ENCODE measurements at regions not wholly inside any gene's neighbourhood (a gene's known extent, or its start where the extent isn't known, plus 50 kb on each side); places are given as distances from the start of the nearest gene placed in this dataset.
A peak's percentile ranks its signal among the peaks of the same experiment; 100 is the strongest.

DNA sequence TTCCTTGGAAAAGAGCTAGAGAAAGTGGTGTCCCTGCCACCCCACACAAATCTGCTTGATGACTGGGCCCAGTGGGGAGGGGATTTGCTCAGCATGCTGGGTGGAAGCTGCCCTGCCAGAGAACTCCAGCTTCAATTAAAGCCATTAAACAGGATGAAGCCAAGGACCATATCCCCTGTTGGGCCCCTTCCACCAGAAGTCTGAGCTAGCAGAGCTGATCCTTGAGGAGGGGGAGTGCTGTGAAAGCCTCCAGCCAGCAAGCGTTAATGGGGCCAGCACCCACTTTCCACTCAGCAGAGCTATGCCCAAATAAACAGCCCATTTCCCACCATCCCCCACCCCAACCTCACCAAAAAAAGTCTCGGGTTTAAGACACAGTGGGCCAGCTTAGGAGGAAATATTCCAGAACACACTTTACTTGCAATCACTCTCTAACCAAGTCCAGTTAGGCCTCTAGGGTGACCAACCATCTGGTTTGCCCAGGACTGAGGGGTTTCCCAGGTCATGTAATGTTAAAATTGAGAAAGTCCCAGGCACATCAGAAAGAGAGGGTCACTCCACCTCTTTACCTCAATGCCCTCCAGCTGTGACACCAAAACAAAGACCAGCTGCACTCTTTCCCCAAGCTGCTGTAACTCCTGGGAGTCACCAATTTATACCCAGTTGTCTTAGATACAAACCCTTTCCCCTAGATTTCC lies 132.3 kb downstream of the FOXI3 start:
- H3K4me3 ChIP-seq (replicated peaks in 1 of 2; ENCODE audit: low read depth in 2 of 2, low read length in 2 of 2): no peak overlapping the region
- no peak for TF ChIP-seq CTCF (IDR thresholded peaks at IDR 0.05; ENCODE audit: low read depth, low read length)
- DNase-seq (ENCODE audit: low read depth in 2 of 2): no peak

DNA sequence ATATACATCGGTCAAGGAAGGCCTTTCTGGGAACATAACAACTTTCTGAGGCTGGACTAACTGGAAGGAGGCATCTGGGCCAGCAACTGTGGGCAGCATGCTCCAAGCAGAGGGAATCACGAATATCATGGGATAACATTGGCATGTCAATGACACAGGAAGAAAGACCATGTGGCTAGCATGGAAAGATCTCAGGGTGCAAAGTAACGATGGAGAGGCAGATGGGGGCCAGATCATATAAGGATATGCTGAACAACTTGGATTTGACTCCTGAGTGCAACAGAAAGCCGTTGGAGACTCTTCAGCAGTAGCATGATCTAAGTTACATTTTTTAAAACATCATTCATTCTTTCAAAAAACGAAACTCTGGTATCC lies 133.6 kb downstream of the FOXI3 start:
- no peak for TF ChIP-seq CTCF (IDR thresholded peaks at IDR 0.05; ENCODE audit: low read depth, low read length)

DNA sequence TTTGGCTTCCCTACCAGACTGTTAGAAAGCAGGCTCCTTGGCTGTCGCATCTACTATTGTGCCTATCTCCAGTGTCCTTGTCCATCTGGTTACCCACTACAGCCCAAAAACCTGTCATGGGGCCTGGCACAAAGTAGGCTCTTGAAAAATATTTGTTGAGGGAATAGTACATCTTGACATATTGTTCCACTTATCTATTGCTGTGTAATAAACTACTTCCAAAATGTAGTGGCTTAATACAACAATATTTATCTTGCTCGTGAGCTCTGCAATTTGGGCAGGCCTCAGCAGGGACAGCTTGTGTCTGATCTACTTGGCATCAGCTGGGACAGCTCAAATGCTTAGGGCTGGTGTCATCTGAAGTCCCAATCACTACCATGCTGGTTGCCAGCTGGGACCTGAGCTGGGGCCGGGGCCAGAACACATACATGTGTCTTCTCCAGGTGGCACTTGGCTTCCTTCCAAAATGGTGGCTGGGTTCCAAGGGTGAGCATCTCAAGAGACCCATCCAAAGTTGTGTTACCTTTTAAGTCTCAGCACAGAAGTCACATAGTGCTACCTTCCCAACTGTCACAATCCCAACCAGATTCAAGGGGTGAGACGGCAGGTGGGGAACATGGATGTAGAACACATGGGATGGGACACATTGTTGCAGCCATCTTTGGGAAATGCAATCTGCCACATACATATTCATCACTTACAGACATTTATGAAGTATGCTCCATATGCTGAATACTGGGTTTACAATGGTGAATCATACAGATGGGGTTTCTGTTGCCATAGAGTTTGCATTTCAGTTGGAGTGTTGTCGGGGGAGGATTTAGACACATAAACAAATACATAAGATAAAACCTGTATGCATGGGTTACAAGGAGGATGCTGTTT lies 134.2 kb downstream of the FOXI3 start:
- no peak for DNase-seq (ENCODE audit: low read depth in 2 of 2)
- no peak overlapping the region for H3K4me3 ChIP-seq (replicated peaks in 1 of 2; ENCODE audit: low read depth in 2 of 2, low read length in 2 of 2)
- no peak for TF ChIP-seq CTCF (IDR thresholded peaks at IDR 0.05; ENCODE audit: low read depth, low read length)

More for the DNA sequence above, 133.6 kb downstream of the FOXI3 start:
- no peak for DNase-seq (ENCODE audit: low read depth in 2 of 2)
- no peak overlapping the region for H3K4me3 ChIP-seq (replicated peaks in 1 of 2; ENCODE audit: low read depth in 2 of 2, low read length in 2 of 2)

DNA sequence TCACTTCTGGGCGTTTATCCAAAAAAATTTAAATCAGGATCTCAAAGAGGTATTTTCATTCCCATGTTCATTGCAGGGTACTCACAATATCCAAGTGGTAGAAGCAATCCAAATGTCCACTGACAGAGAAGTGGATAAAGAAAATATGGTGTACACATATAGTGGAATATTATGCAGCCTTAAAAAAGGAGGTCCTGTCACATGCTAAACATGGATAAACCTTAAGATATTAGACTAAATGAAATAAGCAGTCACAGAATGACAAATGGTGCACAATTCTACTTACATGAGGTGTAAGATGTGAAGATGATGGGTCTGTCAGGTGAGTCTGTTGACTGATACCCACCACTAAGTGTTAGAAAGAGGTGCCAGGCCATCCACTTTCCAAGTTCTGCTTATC lies 140.6 kb downstream of the THNSL2 start:
- TF ChIP-seq CTCF (IDR thresholded peaks at IDR 0.05; ENCODE audit: low read depth, low read length): no peak
- no peak overlapping the region for H3K4me3 ChIP-seq (replicated peaks in 1 of 2; ENCODE audit: low read depth in 2 of 2, low read length in 2 of 2)
- no peak for DNase-seq (ENCODE audit: low read depth in 2 of 2)

DNA sequence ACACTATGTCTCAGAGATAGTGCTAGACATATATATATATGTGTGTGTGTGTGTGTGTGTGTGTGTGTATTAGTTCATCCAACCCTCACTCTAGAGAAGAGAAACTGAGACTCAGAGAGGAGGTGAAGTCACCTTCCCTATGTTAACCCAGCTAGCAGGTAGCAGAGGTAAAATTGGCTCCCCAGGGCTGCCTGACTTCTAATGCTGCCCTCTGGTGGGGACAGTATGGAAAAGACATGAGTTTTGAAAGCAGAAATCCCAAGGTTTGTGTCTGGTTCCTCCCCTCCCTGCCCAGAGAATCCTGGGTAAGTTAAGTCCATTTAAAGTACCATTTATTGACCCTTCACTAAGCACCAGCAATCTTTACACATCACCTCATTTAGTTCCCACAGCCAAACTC lies 137.7 kb downstream of the THNSL2 start:
- H3K4me3 ChIP-seq (replicated peaks in 1 of 2; ENCODE audit: low read depth in 2 of 2, low read length in 2 of 2): no peak overlapping the region
- DNase-seq (ENCODE audit: low read depth in 2 of 2): peak in 1 of 2 donors; percentile 2
- peak; percentile 26 for TF ChIP-seq CTCF (IDR thresholded peaks at IDR 0.05; ENCODE audit: low read depth, low read length)

GRCh38 chr2:88303865-88304264 lies 133.7 kb downstream of the THNSL2 start:
- TF ChIP-seq CTCF (IDR thresholded peaks at IDR 0.05; ENCODE audit: low read depth, low read length): no peak
- DNase-seq (ENCODE audit: low read depth in 2 of 2): no peak
- H3K4me3 ChIP-seq (replicated peaks in 1 of 2; ENCODE audit: low read depth in 2 of 2, low read length in 2 of 2): no peak overlapping the region

Data from cardiac fibroblast (primary cell).